Nephron (organoid): ENCODE measurements at regions not wholly inside any gene's neighbourhood (a gene's known extent, or its start where the extent isn't known, plus 50 kb on each side); places are given as distances from the start of the nearest gene placed in this dataset.

Source experiments
- H3K27ac Mint-ChIP-seq, 3 experiments: 2 replicates each; pipeline ENCODE4 v1.8.0; 2020; ENCODE audit warnings: mixed read lengths in 3 of 3, mild to moderate bottlenecking in 2 of 3, moderate library complexity in 1 of 3
- H3K27me3 Mint-ChIP-seq: 2 replicates; pipeline ENCODE4 v1.8.0; 2021; ENCODE audit warnings: low read depth, mild to moderate bottlenecking, moderate library complexity, mixed read lengths
- H3K36me3 Mint-ChIP-seq: 2 replicates; pipeline ENCODE4 v1.8.0; 2020; ENCODE audit warnings: low read depth, mixed read lengths
- H3K4me1 Mint-ChIP-seq: 2 replicates; pipeline ENCODE4 v1.8.0; 2020; ENCODE audit warnings: mixed read lengths
- H3K4me3 Mint-ChIP-seq, 3 experiments: 2 replicates each; pipeline ENCODE4 v1.8.0; 2020; ENCODE audit warnings: mild to moderate bottlenecking in 3 of 3, mixed read lengths in 3 of 3, moderate library complexity in 2 of 3
- H3K9me3 Mint-ChIP-seq: 2 replicates; pipeline ENCODE4 v1.8.0; 2020; ENCODE audit warnings: mixed read lengths
- TF ChIP-seq, protein P1 (sequence below), 3 experiments: fragments of 200-600 bp; sonication (generic); IDR thresholded peaks; one replicate each; pipeline ENCODE4 v1.5.0; 2021; ENCODE audit warnings: antibody characterized with exemption in 3 of 3; ENCODE audit not compliant: unreplicated experiment in 3 of 3

- Mint-ChIP-seq H3K4me3 (no peak overlapping the region), H3K4me1 (peaks cover 8% of the 10 kb centered on the region), H3K27ac (no peak overlapping the region), H3K36me3 (no peaks in the 10 kb centered on the region), H3K9me3 (no peaks in the 10 kb centered on the region), H3K27me3 (no peaks in the 10 kb centered on the region)
- TF ChIP-seq, protein P1, sequence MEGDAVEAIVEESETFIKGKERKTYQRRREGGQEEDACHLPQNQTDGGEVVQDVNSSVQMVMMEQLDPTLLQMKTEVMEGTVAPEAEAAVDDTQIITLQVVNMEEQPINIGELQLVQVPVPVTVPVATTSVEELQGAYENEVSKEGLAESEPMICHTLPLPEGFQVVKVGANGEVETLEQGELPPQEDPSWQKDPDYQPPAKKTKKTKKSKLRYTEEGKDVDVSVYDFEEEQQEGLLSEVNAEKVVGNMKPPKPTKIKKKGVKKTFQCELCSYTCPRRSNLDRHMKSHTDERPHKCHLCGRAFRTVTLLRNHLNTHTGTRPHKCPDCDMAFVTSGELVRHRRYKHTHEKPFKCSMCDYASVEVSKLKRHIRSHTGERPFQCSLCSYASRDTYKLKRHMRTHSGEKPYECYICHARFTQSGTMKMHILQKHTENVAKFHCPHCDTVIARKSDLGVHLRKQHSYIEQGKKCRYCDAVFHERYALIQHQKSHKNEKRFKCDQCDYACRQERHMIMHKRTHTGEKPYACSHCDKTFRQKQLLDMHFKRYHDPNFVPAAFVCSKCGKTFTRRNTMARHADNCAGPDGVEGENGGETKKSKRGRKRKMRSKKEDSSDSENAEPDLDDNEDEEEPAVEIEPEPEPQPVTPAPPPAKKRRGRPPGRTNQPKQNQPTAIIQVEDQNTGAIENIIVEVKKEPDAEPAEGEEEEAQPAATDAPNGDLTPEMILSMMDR (IDR thresholded peaks at IDR 0.05; ENCODE audit: unreplicated experiment in 3 of 3), result no peak
Observed at GRCh38 chr20:53834749-53835148, 235.6 kb downstream of the BCAS1 start.

DNA sequence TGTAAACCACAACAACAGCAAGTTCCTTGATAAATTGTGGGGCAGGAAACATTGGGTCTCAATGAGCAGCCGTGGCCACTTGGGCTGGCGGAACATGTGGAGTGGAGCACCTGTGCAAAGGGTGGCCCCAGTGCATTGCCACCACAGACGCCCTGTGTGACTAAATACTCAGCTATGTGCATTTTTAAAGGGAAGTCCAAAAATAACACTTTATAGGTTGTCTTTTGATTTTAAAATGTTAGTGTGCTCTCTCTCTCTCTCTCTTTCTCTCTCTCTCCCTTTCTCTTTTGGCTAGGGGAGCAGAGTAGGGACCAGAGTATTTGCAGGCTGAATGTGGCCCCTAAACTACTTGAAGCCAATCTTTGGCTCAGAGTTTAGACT is 236.3 kb downstream of the BCAS1 start:
- H3K36me3 Mint-ChIP-seq, result no peaks in the 10 kb centered on the region
- TF ChIP-seq, protein P1 (IDR thresholded peaks at IDR 0.05; ENCODE audit: unreplicated experiment in 3 of 3), result no peak

GRCh38 chr20:53833333-53834061 is 236.9 kb downstream of the BCAS1 start:
- peaks cover 21% of the 10 kb centered on the region for H3K4me1 Mint-ChIP-seq
- no peak overlapping the region for H3K27ac Mint-ChIP-seq

More for the DNA sequence above, 236.3 kb downstream of the BCAS1 start:
- no peak overlapping the region for H3K27ac Mint-ChIP-seq
- peaks cover 15% of the 10 kb centered on the region for H3K4me1 Mint-ChIP-seq
- H3K27me3 Mint-ChIP-seq, result no peaks in the 10 kb centered on the region
- H3K9me3 Mint-ChIP-seq, result no peaks in the 10 kb centered on the region
- no peak overlapping the region for H3K4me3 Mint-ChIP-seq

GRCh38 chr20:53832499-53832898 is 237.9 kb downstream of the BCAS1 start:
- TF ChIP-seq, protein P1 (IDR thresholded peaks at IDR 0.05; ENCODE audit: unreplicated experiment in 3 of 3), result no peak
- no peaks in the 10 kb centered on the region for H3K27me3 Mint-ChIP-seq
- no peaks in the 10 kb centered on the region for H3K36me3 Mint-ChIP-seq
- no peak overlapping the region for H3K4me3 Mint-ChIP-seq
- peak overlapping the region in 2 of 3 experiments; percentile 7 to 43 for H3K27ac Mint-ChIP-seq
- H3K4me1 Mint-ChIP-seq, result peaks cover 31% of the 10 kb centered on the region
- no peaks in the 10 kb centered on the region for H3K9me3 Mint-ChIP-seq

More at GRCh38 chr20:53833333-53834061, 236.9 kb downstream of the BCAS1 start:
- Mint-ChIP-seq H3K27me3 (no peaks in the 10 kb centered on the region), H3K9me3 (no peaks in the 10 kb centered on the region), H3K36me3 (no peaks in the 10 kb centered on the region), H3K4me3 (no peak overlapping the region)
- TF ChIP-seq, protein P1 (IDR thresholded peaks at IDR 0.05; ENCODE audit: unreplicated experiment in 3 of 3), result no peak

DNA sequence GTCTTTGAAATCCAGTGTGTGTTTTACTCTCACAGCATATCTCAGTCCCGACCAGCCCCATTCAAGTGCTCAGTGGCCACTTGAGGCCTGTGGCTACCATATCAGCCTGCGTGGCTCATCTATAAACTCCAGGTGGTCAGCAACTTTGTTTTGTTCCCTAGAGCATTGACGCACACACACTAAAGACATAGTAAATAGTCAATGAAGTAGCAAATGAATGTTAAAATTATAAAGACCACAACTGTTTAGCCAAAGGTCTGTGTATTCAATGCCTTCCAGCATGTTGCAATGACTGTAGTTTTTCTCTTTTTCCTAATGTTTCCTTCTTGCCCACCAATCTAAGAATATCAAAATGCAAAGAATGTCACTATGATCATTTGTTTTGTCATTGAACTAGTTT is 238.2 kb upstream of the ZNF217 start:
- Mint-ChIP-seq H3K9me3 (no peaks in the 10 kb centered on the region), H3K27me3 (no peaks in the 10 kb centered on the region), H3K4me1 (peaks cover 38% of the 10 kb centered on the region), H3K27ac (peak overlapping the region in 2 of 3 experiments; percentile 7 to 43), H3K4me3 (no peak overlapping the region), H3K36me3 (no peaks in the 10 kb centered on the region)
- TF ChIP-seq, protein P1 (IDR thresholded peaks at IDR 0.05; ENCODE audit: unreplicated experiment in 3 of 3), result no peak

DNA sequence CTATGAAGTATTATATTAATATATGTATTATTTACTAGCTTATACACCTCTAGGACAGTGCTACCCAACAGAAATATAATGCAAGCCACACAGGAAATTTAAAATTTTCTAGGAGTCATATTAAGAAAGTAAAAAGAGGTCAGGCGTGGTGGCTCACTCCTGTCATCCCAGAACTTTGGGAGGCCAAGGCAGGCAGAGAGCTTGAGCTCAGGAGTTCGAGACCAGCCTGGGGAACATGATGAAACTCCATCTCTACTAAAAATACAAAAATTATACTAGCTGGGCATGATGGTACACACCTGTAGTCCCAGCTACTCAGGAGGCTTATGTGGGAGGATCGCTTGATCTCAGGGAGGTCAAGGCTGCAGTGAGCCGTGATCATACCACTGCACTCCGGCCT is 237.6 kb upstream of the ZNF217 start:
- Mint-ChIP-seq H3K4me3 (no peak overlapping the region), H3K4me1 (peaks cover 43% of the 10 kb centered on the region), H3K9me3 (no peaks in the 10 kb centered on the region), H3K27ac (no peak overlapping the region), H3K36me3 (no peaks in the 10 kb centered on the region), H3K27me3 (no peaks in the 10 kb centered on the region)
- TF ChIP-seq, protein P1 (IDR thresholded peaks at IDR 0.05; ENCODE audit: unreplicated experiment in 3 of 3), result no peak
